ENCODE measurements at regions not wholly inside any gene's neighbourhood (a gene's known extent, or its start where the extent isn't known, plus 50 kb on each side); places are given as distances from the start of the nearest gene placed in this dataset.

GRCh38 chr11:95717314-95717713, 72.3 kb downstream of the FAM76B start:
- TF ChIP-seq CTCF (IDR thresholded peaks at IDR 0.05) (no peak), EZH2 (IDR thresholded peaks at IDR 0.05; ENCODE audit: borderline replicate concordance, insufficient read depth, low read depth, low read length, poor library complexity, severe bottlenecking) (no peak)

Data from B cell (primary cell).